H1 (cell line): ENCODE measurements at regions not wholly inside any gene's neighbourhood (a gene's known extent, or its start where the extent isn't known, plus 50 kb on each side); places are given as distances from the start of the nearest gene placed in this dataset.

Experiments
- CTCF ChIA-PET: fragments of 300-600 bp; sonication (Branson Sonifier 250); formaldehyde crosslinking; loops from one replicate; lab custom pipeline; 2021; ENCODE audit not compliant: partially characterized antibody; lab: Charles Lee
- POLR2A ChIA-PET: fragments of 300-600 bp; sonication (Branson Sonifier 250); formaldehyde crosslinking; loops from one replicate; lab custom pipeline; 2021; ENCODE audit warnings: inconsistent platforms; ENCODE audit not compliant: partially characterized antibody; lab: Charles Lee
- DNase-seq, 2 experiments: peaks; one replicate each; pipeline versions ENCODE4 v3.0.0 to v3.0.0-alpha.2; 2010 to 2022; ENCODE audit warnings: low spot score in 2 of 2, low read depth in 1 of 2, mixed read lengths in 1 of 2
- FAIRE-seq: peaks from 2 replicates; lab custom pipeline; 2011; peaks lifted over from hg19 to GRCh38; lab: Jason Lieb, UNC
- H2AFZ ChIP-seq: 2 replicates; pipeline ENCODE4 v1.8.1; 2012; ENCODE audit warnings: low read length, inconsistent platforms
- H2AK5ac ChIP-seq: 2 replicates; pipeline ENCODE4 v1.6.1; 2013; ENCODE audit warnings: low read depth, low read length
- H2BK120ac ChIP-seq: replicated peaks from 2 replicates; pipeline ENCODE3; 2013; ENCODE audit warnings: low read depth, low read length, inconsistent platforms
- H2BK12ac ChIP-seq: 2 replicates; pipeline ENCODE4 v1.6.1; 2013; ENCODE audit warnings: low read depth, low read length
- H2BK15ac ChIP-seq: 2 replicates; pipeline ENCODE4 v1.6.1; 2013; ENCODE audit warnings: low read length
- H2BK20ac ChIP-seq: 2 replicates; pipeline ENCODE4 v1.6.1; 2013; ENCODE audit warnings: low read length
- H2BK5ac ChIP-seq: 2 replicates; pipeline ENCODE4 v1.6.1; 2013; ENCODE audit warnings: low read depth, low read length
- H3K14ac ChIP-seq: 2 replicates; pipeline ENCODE4 v1.6.1; 2013; ENCODE audit warnings: inconsistent platforms; ENCODE audit not compliant: insufficient read length
- H3K18ac ChIP-seq: 2 replicates; pipeline ENCODE4 v1.6.1; 2013; ENCODE audit warnings: low read length; ENCODE audit errors: extremely low read depth
- H3K23ac ChIP-seq: 2 replicates; pipeline ENCODE4 v1.6.1; 2013; ENCODE audit warnings: inconsistent platforms; ENCODE audit not compliant: insufficient read length
- H3K23me2 ChIP-seq: 2 replicates; pipeline ENCODE4 v1.6.1; 2013; ENCODE audit warnings: low read depth, low read length
- H3K27ac ChIP-seq: 2 replicates; pipeline ENCODE4 v1.6.1; 2011; ENCODE audit warnings: low read depth, low read length, inconsistent platforms
- H3K27me3 ChIP-seq, 4 experiments: replicated peaks in 1 of 4; 1 replicate in 1 of 4; 2 replicates in 3 of 4; pipeline versions ENCODE4 v1.6.1 to v1.8.1; 2011 to 2013; ENCODE audit warnings: low read length in 3 of 4, mild to moderate bottlenecking in 3 of 4, inconsistent platforms in 2 of 4, mixed read lengths in 2 of 4, moderate library complexity in 1 of 4; ENCODE audit not compliant: control insufficient read depth in 3 of 4, insufficient read depth in 3 of 4; ENCODE audit errors: extremely low read depth in 1 of 4
- H3K36me3 ChIP-seq, 4 experiments: 2 replicates each; pipeline versions ENCODE4 v1.6.1 to v1.8.1; 2011 to 2013; ENCODE audit warnings: mild to moderate bottlenecking in 4 of 4, low read length in 3 of 4, moderate library complexity in 2 of 4, control low read depth in 1 of 4, inconsistent platforms in 1 of 4; ENCODE audit not compliant: insufficient read depth in 4 of 4, control insufficient read depth in 2 of 4
- H3K4ac ChIP-seq: replicated peaks from 2 replicates; pipeline ENCODE3; 2013; ENCODE audit warnings: low read length, low read depth, mixed read lengths, inconsistent platforms; ENCODE audit not compliant: insufficient read length
- H3K4me1 ChIP-seq, 4 experiments: replicated peaks in 1 of 4; 1 replicate in 1 of 4; 2 replicates in 3 of 4; pipeline versions ENCODE4 v1.6.1 to v1.8.1; 2011 to 2013; ENCODE audit warnings: low read length in 3 of 4, inconsistent platforms in 2 of 4, mixed read lengths in 1 of 4; ENCODE audit not compliant: insufficient read depth in 4 of 4, control insufficient read depth in 3 of 4
- H3K4me2 ChIP-seq, 2 experiments: 2 replicates each; pipeline versions ENCODE4 v1.6.1 to v1.8.1; 2011 to 2013; ENCODE audit warnings: low read depth in 2 of 2, low read length in 2 of 2, control low read depth in 1 of 2, inconsistent platforms in 1 of 2, mild to moderate bottlenecking in 1 of 2; ENCODE audit not compliant: insufficient read depth in 1 of 2
- H3K4me3 ChIP-seq, 4 experiments: fragments of 200-600, 300-600 bp in 1 of 4; sonication (generic), shearing (Covaris generic), sonication (Bioruptor Twin) in 1 of 4; 2 replicates each; pipeline versions ENCODE4 v1.5.1 to v1.8.1; 2011 to 2016; ENCODE audit warnings: low read length in 4 of 4, low read depth in 3 of 4, control low read depth in 2 of 4, inconsistent platforms in 2 of 4, mild to moderate bottlenecking in 2 of 4, mixed read lengths in 1 of 4, moderate library complexity in 1 of 4; ENCODE audit not compliant: insufficient read depth in 2 of 4; ENCODE audit errors: extremely low read depth in 1 of 4
- H3K56ac ChIP-seq: replicated peaks from 2 replicates; pipeline ENCODE3; 2013; ENCODE audit warnings: low read depth, mild to moderate bottlenecking, mixed read lengths, low read length, inconsistent platforms; ENCODE audit not compliant: insufficient read length
- H3K79me1 ChIP-seq: 2 replicates; pipeline ENCODE4 v1.6.1; 2013; ENCODE audit warnings: low read depth, low read length, control low read depth
- H3K79me2 ChIP-seq, 2 experiments: 2 replicates each; pipeline versions ENCODE4 v1.6.1 to v1.8.1; 2012 to 2013; ENCODE audit warnings: low read length in 2 of 2, mild to moderate bottlenecking in 2 of 2, inconsistent platforms in 1 of 2; ENCODE audit not compliant: insufficient read depth in 2 of 2, control insufficient read depth in 1 of 2
- H3K9ac ChIP-seq, 4 experiments: replicated peaks in 1 of 4; 1 replicate in 1 of 4; 2 replicates in 3 of 4; pipeline versions ENCODE4 v1.6.1 to v1.8.1; 2011 to 2013; ENCODE audit warnings: low read depth in 3 of 4, low read length in 3 of 4, control low read depth in 2 of 4, mild to moderate bottlenecking in 2 of 4, moderate library complexity in 2 of 4, inconsistent platforms in 1 of 4; ENCODE audit errors: extremely low read depth in 1 of 4
- H3K9me3 ChIP-seq, 2 experiments: 2 replicates each; pipeline versions ENCODE4 v1.6.1 to v1.8.1; 2012 to 2013; ENCODE audit warnings: mild to moderate bottlenecking in 2 of 2, moderate library complexity in 2 of 2, control low read depth in 1 of 2, inconsistent platforms in 1 of 2, low read depth in 1 of 2, low read length in 1 of 2, mixed read lengths in 1 of 2; ENCODE audit not compliant: insufficient read depth in 2 of 2
- H4K20me1 ChIP-seq, 2 experiments: replicated peaks in 1 of 2; 2 replicates each; pipeline versions ENCODE3 to v1.8.1; 2011 to 2013; ENCODE audit warnings: inconsistent platforms in 2 of 2, low read length in 2 of 2, mild to moderate bottlenecking in 1 of 2; ENCODE audit not compliant: insufficient read depth in 2 of 2, control insufficient read depth in 1 of 2
- H4K5ac ChIP-seq: 2 replicates; pipeline ENCODE4 v1.6.1; 2013; ENCODE audit warnings: low read length, low read depth, mixed read lengths, inconsistent platforms; ENCODE audit not compliant: insufficient read length
- H4K8ac ChIP-seq: 2 replicates; pipeline ENCODE4 v1.8.0; 2013; ENCODE audit warnings: mild to moderate bottlenecking, moderate library complexity, low read length, inconsistent platforms; ENCODE audit not compliant: insufficient read depth; ENCODE audit errors: extremely low read depth
- H4K91ac ChIP-seq: replicated peaks from 2 replicates; pipeline ENCODE3; 2013; ENCODE audit warnings: low read length, mixed read lengths, inconsistent platforms; ENCODE audit not compliant: insufficient read length
- KDM1A ChIP-seq: fragments of 200-600, 300-600 bp; sonication (generic); IDR thresholded peaks from 2 replicates; pipeline ENCODE4 v1.7.1; 2016; ENCODE audit warnings: mild to moderate bottlenecking, low read length, borderline replicate concordance
- NANOG ChIP-seq: IDR thresholded peaks from 2 replicates; pipeline ENCODE4 v1.6.1; 2011; ENCODE audit warnings: low read length, low read depth, mild to moderate bottlenecking, inconsistent platforms; ENCODE audit not compliant: insufficient read depth, poor library complexity, severe bottlenecking
- SIN3A ChIP-seq, 2 experiments: IDR thresholded peaks in 1 of 2; conservative IDR thresholded peaks in 1 of 2; 2 replicates each; pipeline ENCODE4 v1.6.1; 2011 to 2012; ENCODE audit warnings: low read length in 2 of 2, improper control_type of control experiment in 1 of 2, low read depth in 1 of 2, mild to moderate bottlenecking in 1 of 2
- SP1 ChIP-seq: IDR thresholded peaks from 2 replicates; pipeline ENCODE4 v1.6.1; 2011; ENCODE audit warnings: low read depth, low read length
- WGBS, 2 experiments: shearing (Covaris generic) in 1 of 2; methylation state at CpG; one replicate each; pipeline versions ENCODE4 v1.1.6 to v1.1.7; 2013 to 2015; ENCODE audit warnings: low lambda C conversion rate in 2 of 2, mixed read lengths in 2 of 2, inconsistent platforms in 1 of 2, low coverage in 1 of 2, missing lambda C conversion rate in 1 of 2; ENCODE audit not compliant: insufficient replicate concordance in 2 of 2, insufficient coverage in 1 of 2, insufficient read length in 1 of 2; ENCODE audit errors: extremely low coverage in 1 of 2, missing lambda C conversion rate in 1 of 2; 5-methylcytosine and 5-hydroxymethylcytosine counted together

DNA sequence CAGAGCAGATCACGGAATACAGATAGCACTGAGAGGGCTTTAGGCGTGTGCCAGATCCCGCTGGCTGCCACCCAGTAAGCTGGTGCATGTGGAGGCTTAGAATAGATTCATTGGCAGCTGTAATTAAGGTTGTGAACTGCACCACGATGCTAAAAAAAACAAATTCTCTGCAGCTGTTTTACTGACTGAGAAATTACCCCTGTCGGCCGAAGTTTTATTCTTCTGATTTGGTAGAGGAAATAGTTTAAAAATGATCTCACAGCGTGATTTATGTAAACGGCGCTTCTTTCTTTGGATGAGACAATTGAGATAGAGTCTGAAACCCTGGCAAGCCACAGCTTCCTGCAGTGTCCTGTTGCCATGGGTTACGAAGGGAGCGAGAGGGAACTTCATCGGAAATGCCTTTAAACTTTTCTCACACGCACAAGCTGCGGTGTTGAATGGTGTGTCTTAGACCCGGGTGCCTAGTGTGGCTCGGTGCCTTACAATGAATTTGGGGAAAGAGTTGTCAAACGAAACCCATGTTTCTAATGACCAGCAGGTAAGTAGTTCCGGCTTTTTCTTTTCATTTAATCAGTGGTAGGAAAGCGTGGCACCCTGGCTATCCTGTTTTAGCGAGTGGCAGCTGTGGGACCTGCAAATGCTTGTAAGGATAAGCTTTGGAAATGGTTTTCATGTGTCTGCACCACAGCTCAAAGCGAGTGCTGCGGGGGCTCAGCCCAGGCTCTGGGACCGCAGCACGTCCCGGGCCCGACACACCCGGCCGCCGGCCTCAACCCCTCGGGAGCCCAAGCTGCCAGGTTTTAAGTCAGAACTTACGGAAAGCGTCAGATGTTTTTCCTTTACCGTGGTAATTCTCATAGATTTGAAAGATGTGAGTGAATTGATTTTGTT lies 71.7 kb upstream of the HGFAC start:
- H2BK120ac ChIP-seq = no peak overlapping the region
- H3K4me3 ChIP-seq = peak overlapping the region in 3 of 4 experiments; percentile 8 to 47 (median 14); a peak in 5 of 8 replicates
- peak overlapping the region; percentile 37; the same call in 1 of the 2 replicates for H2BK5ac ChIP-seq
- no peak overlapping the region for H3K14ac ChIP-seq
- ChIA-PET POLR2A (interaction anchor here (0.9 to 1.9 kb wide), 4 partner anchors 8 to 259 kb away, joined by 3 to 4 read pairs (median 3); no protein-coding TSS in a partner anchor), CTCF (interaction anchor here (0.6 to 3.9 kb wide), 14 partner anchors 17 to 111 kb away, joined by 3 to 24 read pairs (median 8); no protein-coding TSS in a partner anchor)
- no peaks in the 10 kb centered on the region for H3K79me2 ChIP-seq
- H3K23ac ChIP-seq = no peak overlapping the region
- H4K8ac ChIP-seq = no peak overlapping the region
- H3K56ac ChIP-seq = no peak overlapping the region
- H2AFZ ChIP-seq = no peak overlapping the region
- H2BK12ac ChIP-seq = no peak overlapping the region
- H3K9me3 ChIP-seq = no peaks in the 10 kb centered on the region
- H3K23me2 ChIP-seq = peaks cover 9% of the 10 kb centered on the region; the same call in 1 of the 2 replicates
- 15% methylated on average over 33 of the region's 33 CpGs; no CpG with 5 or more reads in 1 of the 2 experiments for WGBS, 2 experiments
- H3K36me3 ChIP-seq = no peaks in the 10 kb centered on the region
- H2BK20ac ChIP-seq = no peak overlapping the region
- peaks cover 0 to 13% (median 10%) of the 10 kb centered on the region in 4 experiments; a peak in 3 of 7 replicates for H3K27me3 ChIP-seq
- peaks cover 7 to 33% (median 21%) of the 10 kb centered on the region in 4 experiments for H3K4me1 ChIP-seq
- 0 out of 2 replicates have a peak overlapping the region, but pooled peaks have one; percentile 95 for H2BK15ac ChIP-seq
- FAIRE-seq (peak; percentile 76), DNase-seq (peak in 1 of 2 experiments; percentile 54)
- peaks cover 4% of the 10 kb centered on the region for H3K79me1 ChIP-seq
- no peak overlapping the region for H3K18ac ChIP-seq
- no peak overlapping the region for H4K5ac ChIP-seq
- no peak overlapping the region for H2AK5ac ChIP-seq
- peak overlapping the region; percentile 51 to 68 for H3K4me2 ChIP-seq
- H4K91ac ChIP-seq = no peak overlapping the region
- no peak overlapping the region for H3K9ac ChIP-seq
- H3K27ac ChIP-seq = no peak overlapping the region
- H3K4ac ChIP-seq = no peak overlapping the region
- peaks cover 15 to 16% of the 10 kb centered on the region in 2 experiments for H4K20me1 ChIP-seq
- TF ChIP-seq SIN3A (conservative IDR thresholded peaks at IDR 0.05 in 1 of 2, IDR thresholded peaks at IDR 0.05 in 1 of 2; ENCODE audit: low read depth in 1 of 2, low read length in 2 of 2) (peak in 1 of 2 experiments; percentile 59; a peak in 1 of 4 replicates), KDM1A (no peak), NANOG (no peak), SP1 (0 out of 2 replicates have a peak, but pooled peaks have one; percentile 26)
